ENCODE measurements at regions not wholly inside any gene's neighbourhood (a gene's known extent, or its start where the extent isn't known, plus 50 kb on each side); places are given as distances from the start of the nearest gene placed in this dataset.

GRCh38 chr10:128465697-128466096 is 339.5 kb upstream of the MKI67 start:
- CTCF ChIA-PET, result no interaction called here
- no peak for DNase-seq (ENCODE audit: low read depth, low spot score)
- H3K4me3 ChIP-seq (replicated peaks in 1 of 3; ENCODE audit: insufficient read depth in 1 of 3, low read depth in 1 of 3, low read length in 3 of 3), result no peak overlapping the region
- H3K79me2 ChIP-seq (ENCODE audit: control insufficient read depth, insufficient read depth, low read length), result no peaks in the 10 kb centered on the region
- peaks cover 5% of the 10 kb centered on the region for H3K9me3 ChIP-seq (replicated peaks; ENCODE audit: control insufficient read depth, insufficient read depth, low read length)
- H2AFZ ChIP-seq (ENCODE audit: low read depth, low read length), result no peak overlapping the region
- no peaks in the 10 kb centered on the region for H3K4me1 ChIP-seq (ENCODE audit: control insufficient read depth, extremely low read depth, insufficient read depth, low read length)
- no peaks in the 10 kb centered on the region for H4K20me1 ChIP-seq (replicated peaks; ENCODE audit: control insufficient read depth, extremely low read depth, insufficient read depth, low read length)
- no peak overlapping the region for H3K27ac ChIP-seq (ENCODE audit: insufficient read depth, low read depth, low read length)
- intact Hi-C loops (cut with micrococcal nuclease) (no loop called here), dilution Hi-C loops (cut with MboI; ENCODE audit: extremely low pct_ligation_motif_present, low sequenced_read_pairs) (no loop called here)
- H3K36me3 ChIP-seq (ENCODE audit: control insufficient read depth in 2 of 2, extremely low read depth in 1 of 2, insufficient read depth in 2 of 2, low read length in 2 of 2), result no peaks in the 10 kb centered on the region
- no peaks in the 10 kb centered on the region for H3K27me3 ChIP-seq (ENCODE audit: control insufficient read depth in 2 of 2, insufficient read depth in 2 of 2, low read length in 2 of 2)
- TF ChIP-seq MAX (IDR thresholded peaks at IDR 0.05; ENCODE audit: insufficient read depth, insufficient read length), result no peak
- no peak for TF ChIP-seq POLR2AphosphoS5 (IDR thresholded peaks at IDR 0.05; ENCODE audit: insufficient read depth, low read depth, low read length)
- no peak for TF ChIP-seq MYC (IDR thresholded peaks at IDR 0.05; ENCODE audit: low read depth, low read length)
- no peaks in the 10 kb centered on the region for H3K9me1 ChIP-seq (replicated peaks; ENCODE audit: control insufficient read depth, extremely low read depth, insufficient read depth, low read length)
- BruUV-seq (replicated peaks), result no TSS peak
- FAIRE-seq, result no peak
- POLR2A ChIA-PET, result no interaction called here
- no peak overlapping the region for H3K9ac ChIP-seq (replicated peaks; ENCODE audit: extremely low read depth, insufficient read depth, low read length)
- no peak overlapping the region for H3K4me2 ChIP-seq (ENCODE audit: insufficient read depth, low read length)

GRCh38 chr10:128466831-128467371 is 340.7 kb upstream of the MKI67 start:
- intact Hi-C loops (cut with micrococcal nuclease), result no loop called here
- H3K9ac ChIP-seq (replicated peaks; ENCODE audit: extremely low read depth, insufficient read depth, low read length), result no peak overlapping the region
- CTCF ChIA-PET, result no interaction called here
- H3K36me3 ChIP-seq (ENCODE audit: control insufficient read depth in 2 of 2, extremely low read depth in 1 of 2, insufficient read depth in 2 of 2, low read length in 2 of 2), result no peaks in the 10 kb centered on the region
- FAIRE-seq (no peak), DNase-seq (ENCODE audit: low read depth, low spot score) (no peak)
- H3K27ac ChIP-seq (ENCODE audit: insufficient read depth, low read depth, low read length), result no peak overlapping the region
- POLR2A ChIA-PET, result no interaction called here
- dilution Hi-C loops (cut with MboI; ENCODE audit: extremely low pct_ligation_motif_present, low sequenced_read_pairs), result no loop called here
- H4K20me1 ChIP-seq (replicated peaks; ENCODE audit: control insufficient read depth, extremely low read depth, insufficient read depth, low read length), result no peaks in the 10 kb centered on the region
- no peak overlapping the region for H3K4me2 ChIP-seq (ENCODE audit: insufficient read depth, low read length)
- no peaks in the 10 kb centered on the region for H3K9me1 ChIP-seq (replicated peaks; ENCODE audit: control insufficient read depth, extremely low read depth, insufficient read depth, low read length)
- H3K27me3 ChIP-seq (ENCODE audit: control insufficient read depth in 2 of 2, insufficient read depth in 2 of 2, low read length in 2 of 2), result no peaks in the 10 kb centered on the region
- H3K4me1 ChIP-seq (ENCODE audit: control insufficient read depth, extremely low read depth, insufficient read depth, low read length), result no peaks in the 10 kb centered on the region
- BruUV-seq (replicated peaks), result no TSS peak
- H3K9me3 ChIP-seq (replicated peaks; ENCODE audit: control insufficient read depth, insufficient read depth, low read length), result peaks cover 5% of the 10 kb centered on the region
- no peak overlapping the region for H2AFZ ChIP-seq (ENCODE audit: low read depth, low read length)
- no peak overlapping the region for H3K4me3 ChIP-seq (replicated peaks in 1 of 3; ENCODE audit: insufficient read depth in 1 of 3, low read depth in 1 of 3, low read length in 3 of 3)
- TF ChIP-seq CTCF (IDR thresholded peaks at IDR 0.05; ENCODE audit: extremely low read depth in 1 of 2, insufficient read depth in 1 of 2, low read depth in 1 of 2, low read length in 2 of 2) (no peak), JUN (IDR thresholded peaks at IDR 0.05; ENCODE audit: borderline replicate concordance, insufficient read depth, insufficient read length, low read depth) (no peak), POLR2A (IDR thresholded peaks at IDR 0.05; ENCODE audit: low read depth, low read length) (no peak), MAX (IDR thresholded peaks at IDR 0.05; ENCODE audit: insufficient read depth, insufficient read length) (no peak), FOS (IDR thresholded peaks at IDR 0.05; ENCODE audit: borderline replicate concordance, insufficient read depth, low read length) (no peak), GATA2 (IDR thresholded peaks at IDR 0.05; ENCODE audit: insufficient read depth, insufficient read length, low read depth, low read length) (no peak), MYC (IDR thresholded peaks at IDR 0.05; ENCODE audit: low read depth, low read length) (no peak), EZH2 (IDR thresholded peaks at IDR 0.05; ENCODE audit: borderline replicate concordance, low read depth, low read length, severe bottlenecking) (no peak), POLR2AphosphoS5 (IDR thresholded peaks at IDR 0.05; ENCODE audit: insufficient read depth, low read depth, low read length) (no peak)
- H3K79me2 ChIP-seq (ENCODE audit: control insufficient read depth, insufficient read depth, low read length), result no peaks in the 10 kb centered on the region
